Stimulated activated naive CD8-positive, alpha-beta T cell treated with anti-CD3 and anti-CD28 coated beads, Interleukin-15, amount 100 ng/mL, for 72 hours (primary cell): ENCODE measurements at regions not wholly inside any gene's neighbourhood (a gene's known extent, or its start where the extent isn't known, plus 50 kb on each side); places are given as distances from the start of the nearest gene placed in this dataset.
"Not testable (repeated sequence)": the region's sequence is repeated elsewhere in the genome, so short reads cannot be mapped to it uniquely, and the experiment has no call there.

ENCODE experiments used
- ATAC-seq: fragments of 150-1000 bp; cut with Tn5 transposase; 2 replicates; pipeline ENCODE4 v1.10.0; 2021; ENCODE audit warnings: mild to moderate bottlenecking, moderate library complexity
- DNase-seq, 2 donors: peaks; one replicate each; pipeline ENCODE4 v3.0.0; 2021 to 2022
- H3K27ac Mint-ChIP-seq, 2 donors: one replicate each; pipeline ENCODE4 v1.8.0; 2022; ENCODE audit warnings: mild to moderate bottlenecking in 2 of 2, mixed read lengths in 2 of 2, moderate library complexity in 2 of 2
- H3K27me3 Mint-ChIP-seq: one replicate; pipeline ENCODE4 v1.8.0; 2022; ENCODE audit warnings: mixed read lengths
- H3K4me1 Mint-ChIP-seq: one replicate; pipeline ENCODE4 v1.8.0; 2022; ENCODE audit warnings: mild to moderate bottlenecking, mixed read lengths
- H3K4me3 Mint-ChIP-seq, 2 donors: one replicate each; pipeline ENCODE4 v1.8.0; 2022; ENCODE audit warnings: mild to moderate bottlenecking in 2 of 2, mixed read lengths in 2 of 2, moderate library complexity in 1 of 2
- H3K9me3 Mint-ChIP-seq, 2 donors: one replicate each; pipeline ENCODE4 v1.8.0; 2022; ENCODE audit warnings: mixed read lengths in 2 of 2

- Mint-ChIP-seq H3K4me1 (no peaks in the 10 kb centered on the region), H3K9me3 (no peaks in the 10 kb centered on the region), H3K27ac (no peak overlapping the region), H3K4me3 (no peak overlapping the region), H3K27me3 (no peaks in the 10 kb centered on the region)
- ATAC-seq (no peak), DNase-seq (no peak)
Measured at GRCh38 chr4:128758314-128758922, 51.1 kb upstream of the JADE1 start.

DNA sequence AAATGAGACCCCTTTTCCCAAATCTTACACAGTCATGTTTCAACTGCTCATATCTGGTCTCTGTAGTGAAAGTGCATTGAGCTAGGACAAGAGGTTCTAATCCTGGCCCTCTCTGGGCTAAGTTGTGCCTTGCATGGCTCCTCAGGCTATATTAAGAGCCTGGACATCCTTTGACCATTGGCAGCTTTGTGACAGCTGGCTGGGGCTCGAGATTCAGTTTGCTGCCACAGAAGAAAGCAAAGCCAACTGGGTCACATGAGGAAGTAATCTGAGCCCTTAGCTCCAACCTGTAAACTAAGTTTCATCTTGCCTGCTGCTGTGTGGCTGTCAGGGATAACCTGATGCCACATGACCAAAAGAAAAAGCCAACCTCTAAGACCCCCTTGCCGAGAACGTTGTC, 51.8 kb upstream of the JADE1 start:
- H3K27ac Mint-ChIP-seq: no peak overlapping the region
- H3K27me3 Mint-ChIP-seq: no peaks in the 10 kb centered on the region
- no peaks in the 10 kb centered on the region for H3K9me3 Mint-ChIP-seq
- ATAC-seq: no peak
- no peak overlapping the region for H3K4me3 Mint-ChIP-seq
- H3K4me1 Mint-ChIP-seq: no peaks in the 10 kb centered on the region
- DNase-seq: no peak

DNA sequence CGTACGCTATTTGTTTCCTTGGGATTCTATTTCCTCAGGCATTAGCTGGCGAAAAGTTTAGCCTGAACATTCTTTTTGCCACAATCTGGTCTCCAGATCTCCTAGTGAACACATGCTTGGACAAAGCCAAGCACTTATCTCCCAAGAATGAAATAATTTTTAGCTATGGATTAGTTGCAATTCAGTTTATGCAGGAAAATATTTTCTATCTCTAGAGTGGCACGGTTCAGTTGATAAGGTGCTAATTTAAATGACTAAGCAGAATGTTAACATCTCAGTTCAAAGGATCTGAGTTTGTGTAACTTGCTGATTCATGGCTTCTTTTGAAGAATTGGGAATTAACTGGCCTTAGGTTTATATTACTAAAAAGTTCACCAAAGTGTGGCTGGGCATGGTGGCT, 58.1 kb upstream of the JADE1 start:
- H3K27ac Mint-ChIP-seq: no peak overlapping the region
- DNase-seq (no peak), ATAC-seq (no peak)
- no peaks in the 10 kb centered on the region for H3K9me3 Mint-ChIP-seq
- no peaks in the 10 kb centered on the region for H3K27me3 Mint-ChIP-seq
- no peaks in the 10 kb centered on the region for H3K4me1 Mint-ChIP-seq
- no peak overlapping the region for H3K4me3 Mint-ChIP-seq

GRCh38 chr4:128741748-128742147, 67.8 kb upstream of the JADE1 start:
- H3K4me1 Mint-ChIP-seq, ATAC-seq, H3K4me3 Mint-ChIP-seq, H3K9me3 Mint-ChIP-seq, H3K27me3 Mint-ChIP-seq, H3K27ac Mint-ChIP-seq, DNase-seq: not testable (repeated sequence)

DNA sequence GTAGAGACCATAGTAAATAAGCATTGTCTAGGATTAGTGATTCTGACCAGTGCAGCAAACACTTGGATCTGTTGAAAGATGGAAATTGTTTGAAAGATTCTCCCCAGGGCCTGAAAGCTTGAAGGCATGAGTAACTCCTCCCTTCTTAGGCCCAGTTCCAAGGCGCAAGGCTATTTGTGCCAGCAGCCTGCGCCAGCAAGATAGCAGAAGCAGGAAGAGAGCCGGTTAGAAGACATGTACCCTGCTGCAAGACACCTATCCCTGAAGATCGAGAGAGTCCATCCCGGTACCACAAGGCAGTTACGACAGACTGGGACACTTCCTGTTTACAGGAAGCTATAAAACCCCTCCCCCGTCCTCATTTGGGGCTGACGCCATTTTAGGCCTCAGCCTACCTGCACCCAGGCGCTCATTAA, 72.4 kb upstream of the JADE1 start:
- no peaks in the 10 kb centered on the region for H3K4me1 Mint-ChIP-seq
- ATAC-seq: no peak

GRCh38 chr4:128735714-128736113, 73.8 kb upstream of the JADE1 start:
- Mint-ChIP-seq H3K27ac (no peak overlapping the region), H3K4me1 (no peaks in the 10 kb centered on the region), H3K9me3 (no peaks in the 10 kb centered on the region), H3K27me3 (no peaks in the 10 kb centered on the region), H3K4me3 (no peak overlapping the region)
- ATAC-seq (no peak), DNase-seq (no peak)

More for the DNA sequence above, 72.4 kb upstream of the JADE1 start:
- H3K9me3 Mint-ChIP-seq: no peaks in the 10 kb centered on the region
- H3K27ac Mint-ChIP-seq: no peak overlapping the region
- H3K27me3 Mint-ChIP-seq: no peaks in the 10 kb centered on the region
- no peak for DNase-seq
- no peak overlapping the region for H3K4me3 Mint-ChIP-seq

- H3K4me1 Mint-ChIP-seq: no peaks in the 10 kb centered on the region
- no peak for ATAC-seq
- H3K27me3 Mint-ChIP-seq: peaks cover 6% of the 10 kb centered on the region
- no peak overlapping the region for H3K27ac Mint-ChIP-seq
- no peak for DNase-seq
- no peaks in the 10 kb centered on the region for H3K9me3 Mint-ChIP-seq
- H3K4me3 Mint-ChIP-seq: no peak overlapping the region
Measured at GRCh38 chr4:128728190-128728589, 81.3 kb upstream of the JADE1 start.

DNA sequence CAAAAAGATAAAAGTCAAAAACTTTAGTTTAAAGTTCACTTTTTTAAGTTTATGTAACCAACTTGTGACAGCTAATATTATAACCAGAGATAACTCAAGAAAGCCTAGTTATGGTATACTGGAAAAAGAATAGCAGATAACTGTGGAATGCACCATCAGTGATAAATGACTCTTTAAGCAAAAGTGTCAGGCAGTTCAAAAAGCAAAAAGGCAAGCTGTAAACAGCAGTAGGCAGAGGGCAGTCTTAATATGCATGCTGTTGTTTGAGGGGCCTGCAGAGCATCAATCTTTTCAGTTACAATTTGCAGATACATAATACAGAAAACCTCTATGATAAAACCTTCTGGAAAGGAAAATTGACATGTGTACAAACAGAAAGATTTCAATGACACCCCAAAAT, 81.8 kb upstream of the JADE1 start:
- Mint-ChIP-seq H3K27ac (no peak overlapping the region), H3K4me1 (no peaks in the 10 kb centered on the region), H3K27me3 (peaks cover 6% of the 10 kb centered on the region), H3K4me3 (no peak overlapping the region), H3K9me3 (no peaks in the 10 kb centered on the region)
- no peak for DNase-seq
- no peak for ATAC-seq

DNA sequence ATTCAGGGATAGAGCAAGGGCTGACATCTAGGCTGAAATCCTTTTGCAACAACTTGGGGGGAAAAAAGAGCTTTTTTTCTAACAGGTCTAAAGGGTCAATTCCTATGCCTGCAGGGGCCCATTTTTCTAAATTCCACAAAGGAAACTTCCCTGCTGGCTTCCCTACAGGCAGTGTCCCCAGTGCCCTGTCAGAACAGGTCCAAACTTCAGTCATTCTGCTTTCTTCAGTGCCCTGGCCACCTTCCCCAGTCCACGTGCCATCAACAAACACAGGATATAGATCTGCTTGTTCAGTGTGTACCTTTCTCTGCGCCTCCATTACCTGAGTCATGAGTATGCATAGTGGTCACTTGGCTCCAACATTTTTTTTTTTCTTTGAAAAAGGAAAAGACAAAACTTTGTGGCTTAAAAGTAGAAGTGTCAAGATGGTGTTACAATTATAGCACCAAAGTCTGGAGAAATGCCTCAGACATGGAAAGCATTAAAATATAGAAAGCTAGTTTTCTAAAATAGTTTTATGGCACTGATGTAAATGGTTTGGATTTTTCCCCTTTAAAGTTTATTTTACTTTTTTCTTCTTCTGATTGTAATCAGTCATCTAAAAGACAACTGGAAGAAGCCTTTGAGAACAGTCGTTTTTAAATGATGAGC, 84.0 kb upstream of the JADE1 start:
- H3K9me3 Mint-ChIP-seq: no peaks in the 10 kb centered on the region
- DNase-seq: no peak
- H3K4me1 Mint-ChIP-seq: no peaks in the 10 kb centered on the region
- ATAC-seq: no peak
- H3K4me3 Mint-ChIP-seq: no peak overlapping the region
- H3K27ac Mint-ChIP-seq: no peak overlapping the region
- H3K27me3 Mint-ChIP-seq: peaks cover 6% of the 10 kb centered on the region

- no peak for ATAC-seq
- no peak overlapping the region for H3K4me3 Mint-ChIP-seq
- no peaks in the 10 kb centered on the region for H3K4me1 Mint-ChIP-seq
Measured at GRCh38 chr4:128722911-128723310, 86.6 kb upstream of the JADE1 start.

DNA sequence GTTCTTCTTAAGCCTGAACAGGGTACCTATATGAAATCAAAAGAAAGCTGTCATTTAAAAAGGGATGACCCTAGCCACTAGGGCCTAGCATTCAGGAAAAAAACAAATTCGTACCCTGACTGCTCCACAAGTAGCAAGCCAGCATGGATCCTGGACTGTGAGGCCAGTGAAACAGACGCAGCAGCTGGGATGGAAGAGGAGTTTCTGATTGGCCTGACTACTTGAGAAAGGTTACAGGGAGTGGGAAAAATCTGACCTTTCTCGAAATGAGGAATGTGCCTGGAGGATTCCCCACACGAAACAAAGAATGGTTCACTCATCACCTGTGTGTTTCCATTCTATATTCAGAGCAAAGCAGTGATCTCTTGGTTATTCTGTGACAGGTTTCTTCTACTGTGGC, 87.6 kb upstream of the JADE1 start:
- Mint-ChIP-seq H3K27ac (no peak overlapping the region), H3K4me1 (no peaks in the 10 kb centered on the region), H3K4me3 (no peak overlapping the region), H3K27me3 (peaks cover 6% of the 10 kb centered on the region), H3K9me3 (no peaks in the 10 kb centered on the region)
- DNase-seq: no peak
- ATAC-seq: no peak

More at GRCh38 chr4:128722911-128723310, 86.6 kb upstream of the JADE1 start:
- Mint-ChIP-seq H3K27me3 (peaks cover 6% of the 10 kb centered on the region), H3K9me3 (no peaks in the 10 kb centered on the region), H3K27ac (no peak overlapping the region)
- no peak for DNase-seq

DNA sequence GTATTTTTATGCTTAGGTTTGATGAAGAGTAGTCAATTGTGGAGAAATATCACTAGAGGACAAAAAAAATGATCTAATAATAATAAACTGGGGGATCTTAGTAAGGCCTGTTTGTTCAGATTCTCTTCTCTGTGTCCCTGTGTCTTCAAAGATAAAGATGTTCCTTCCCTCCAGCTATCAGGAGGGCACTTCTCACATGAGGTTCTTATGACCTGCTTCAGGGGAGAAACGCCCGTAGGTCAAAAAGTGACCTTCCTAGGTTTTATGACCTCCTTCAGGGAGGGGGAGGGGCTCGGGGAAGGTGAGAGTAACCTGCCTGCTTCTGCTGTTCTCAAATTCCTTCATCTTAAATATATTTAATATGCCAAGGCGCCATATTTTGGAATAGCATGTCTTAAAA, 89.2 kb upstream of the JADE1 start:
- Mint-ChIP-seq H3K4me3 (no peak overlapping the region), H3K27ac (no peak overlapping the region), H3K9me3 (no peaks in the 10 kb centered on the region), H3K27me3 (peaks cover 6% of the 10 kb centered on the region), H3K4me1 (no peaks in the 10 kb centered on the region)
- DNase-seq: no peak
- no peak for ATAC-seq

GRCh38 chr4:128718768-128719167, 90.7 kb upstream of the JADE1 start:
- DNase-seq (no peak), ATAC-seq (no peak)
- Mint-ChIP-seq H3K9me3 (no peaks in the 10 kb centered on the region), H3K4me3 (no peak overlapping the region), H3K27ac (no peak overlapping the region), H3K27me3 (no peaks in the 10 kb centered on the region), H3K4me1 (no peaks in the 10 kb centered on the region)

- Mint-ChIP-seq H3K4me3 (no peak overlapping the region), H3K27ac (no peak overlapping the region), H3K27me3 (no peaks in the 10 kb centered on the region), H3K4me1 (no peaks in the 10 kb centered on the region), H3K9me3 (no peaks in the 10 kb centered on the region)
- no peak for DNase-seq
- no peak for ATAC-seq
Measured at GRCh38 chr4:128716338-128716737, 93.2 kb upstream of the JADE1 start.

DNA sequence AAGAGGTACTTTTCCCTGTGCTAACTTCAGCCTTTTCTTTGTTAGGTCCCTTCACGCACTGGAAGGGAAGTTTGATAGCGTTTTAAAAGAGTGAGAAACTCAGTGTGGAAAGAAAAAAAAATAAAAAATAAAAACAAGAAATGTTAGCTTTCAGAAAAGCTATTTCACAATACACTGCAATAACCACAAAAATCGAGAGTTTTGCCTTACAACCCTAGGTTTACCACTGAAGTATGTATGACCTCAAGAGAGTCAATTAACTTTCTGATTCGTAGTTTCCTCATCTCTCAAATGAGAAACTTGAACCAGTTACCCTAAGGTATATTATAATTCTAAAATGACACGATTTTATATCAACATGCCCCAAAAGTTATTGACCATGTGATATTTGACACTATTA, 93.9 kb upstream of the JADE1 start:
- Mint-ChIP-seq H3K4me3 (no peak overlapping the region), H3K27me3 (no peaks in the 10 kb centered on the region), H3K27ac (peak overlapping the region in 1 of 2 donors; percentile 25), H3K4me1 (no peaks in the 10 kb centered on the region), H3K9me3 (no peaks in the 10 kb centered on the region)
- ATAC-seq (no peak), DNase-seq (no peak)

GRCh38 chr4:128711361-128711760, 98.1 kb upstream of the JADE1 start:
- H3K27ac Mint-ChIP-seq: no peak overlapping the region
- H3K9me3 Mint-ChIP-seq: peaks cover 0 to 3% of the 10 kb centered on the region in 2 donors
- DNase-seq (no peak), ATAC-seq (no peak)
- H3K4me1 Mint-ChIP-seq: peaks cover 16% of the 10 kb centered on the region
- H3K4me3 Mint-ChIP-seq: no peak overlapping the region
- H3K27me3 Mint-ChIP-seq: no peaks in the 10 kb centered on the region

- Mint-ChIP-seq H3K9me3 (peaks cover 0 to 3% of the 10 kb centered on the region in 2 donors), H3K4me3 (no peak overlapping the region), H3K27ac (peak overlapping the region; percentile 68 to 81), H3K27me3 (no peaks in the 10 kb centered on the region), H3K4me1 (peaks cover 16% of the 10 kb centered on the region)
- ATAC-seq: no peak
- DNase-seq: no peak
Measured at GRCh38 chr4:128709268-128709667, 100.2 kb upstream of the JADE1 start.
